A673 (cell line): ENCODE measurements at regions not wholly inside any gene's neighbourhood (a gene's known extent, or its start where the extent isn't known, plus 50 kb on each side); places are given as distances from the start of the nearest gene placed in this dataset.

Experiments
- CTCF ChIP-seq: fragments of 300-800, 200-600 bp; sonication (generic); conservative IDR thresholded peaks from 2 replicates; pipeline ENCODE4 v1.5.1; 2017; ENCODE audit warnings: low read depth, mild to moderate bottlenecking, antibody characterized with exemption, low read length, moderate library complexity, mixed read lengths
- EZH2 ChIP-seq: fragments of 200-600 bp; sonication (generic); IDR thresholded peaks from 2 replicates; pipeline ENCODE4 v1.6.1; 2017; ENCODE audit warnings: borderline replicate concordance, low read depth, mild to moderate bottlenecking, mixed read lengths, antibody characterized with exemption, low read length; ENCODE audit not compliant: poor library complexity, severe bottlenecking

DNA sequence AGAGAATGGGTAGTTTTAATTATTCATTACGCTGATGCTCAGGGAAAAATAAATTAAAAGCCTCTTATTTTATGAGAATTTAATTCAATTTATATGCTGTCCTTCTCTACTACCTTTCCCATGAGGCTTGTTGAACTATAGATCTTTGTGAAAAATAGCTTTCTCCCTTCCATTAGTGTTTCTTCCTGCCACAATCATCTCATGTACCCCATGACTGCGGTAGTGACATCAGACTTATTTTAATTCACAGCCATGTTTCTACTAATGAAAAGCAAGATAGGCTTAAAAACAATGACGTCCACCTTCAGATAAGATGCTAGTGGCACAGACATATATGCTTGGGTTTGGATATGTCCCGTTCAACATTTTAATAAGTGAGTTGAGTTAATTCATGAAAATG lies 87.4 kb upstream of the TMEM47 start:
- TF ChIP-seq CTCF (no peak), EZH2 (no peak)
